Esophagus muscularis mucosa (tissue), 4 donors: ENCODE measurements at regions not wholly inside any gene's neighbourhood (a gene's known extent, or its start where the extent isn't known, plus 50 kb on each side); places are given as distances from the start of the nearest gene placed in this dataset.
A peak's percentile ranks its signal among the peaks of the same experiment; 100 is the strongest.

Experiments
- DNase-seq: peaks from one replicate; pipeline ENCODE4 v3.0.0-alpha.2; 2017; ENCODE audit errors: extremely low spot score
- H3K27ac ChIP-seq, 4 donors: fragments of 200-600 bp; sonication (generic); replicated peaks in 1 of 4; 1 replicate in 3 of 4; 2 replicates in 1 of 4; pipeline ENCODE4 v1.5.1; 2016 to 2019; ENCODE audit warnings: mild to moderate bottlenecking in 1 of 4
- H3K27me3 ChIP-seq, 4 donors: fragments of 200-600 bp; sonication (generic); one replicate each; pipeline versions ENCODE4 v1.5.1 to v1.6.0; 2016 to 2019
- H3K36me3 ChIP-seq, 4 donors: fragments of 200-600 bp; sonication (generic); one replicate each; pipeline ENCODE4 v1.5.1; 2016 to 2019
- H3K4me1 ChIP-seq, 4 donors: fragments of 200-600 bp; sonication (generic); one replicate each; pipeline ENCODE4 v1.5.1; 2016 to 2019
- H3K4me3 ChIP-seq, 4 donors: fragments of 200-600 bp; sonication (generic); 1 replicate in 2 of 4; 2 replicates in 2 of 4; pipeline ENCODE4 v1.5.1; 2016 to 2019; ENCODE audit warnings: mild to moderate bottlenecking in 4 of 4, moderate library complexity in 1 of 4
- H3K9me3 ChIP-seq, 4 donors: fragments of 200-600 bp; sonication (generic); 1 replicate in 3 of 4; 2 replicates in 1 of 4; pipeline ENCODE4 v1.5.1; 2016 to 2019
- CTCF ChIP-seq, 3 experiments: fragments of 200-600 bp in 2 of 3; fragments of 450-650 bp in 1 of 3; sonication (generic) in 2 of 3; IDR thresholded peaks; one replicate each; pipeline ENCODE4 v1.5.1; 2017 to 2019; ENCODE audit warnings: antibody characterized with exemption in 3 of 3, mild to moderate bottlenecking in 2 of 3, moderate library complexity in 1 of 3
- EP300 ChIP-seq: sonication (generic); formaldehyde crosslinking; IDR thresholded peaks from one replicate; pipeline ENCODE4 v1.6.1; 2017; ENCODE audit warnings: antibody characterized with exemption
- POLR2A ChIP-seq: fragments of 450-650 bp; IDR thresholded peaks from one replicate; pipeline ENCODE4 v1.6.1; 2017; ENCODE audit warnings: antibody characterized with exemption, moderate library complexity, mild to moderate bottlenecking, low read depth
- POLR2AphosphoS5 ChIP-seq, 2 donors: sonication (generic); formaldehyde crosslinking; IDR thresholded peaks; one replicate each; pipeline ENCODE4 v1.6.1; 2017; ENCODE audit warnings: antibody characterized with exemption in 2 of 2
- WGBS: methylation state at CpG from one replicate; pipeline ENCODE4 v1.1.5; 2018; 5-methylcytosine and 5-hydroxymethylcytosine counted together
- intact Hi-C: fragments of 100-400 bp; cut with DNase I; formaldehyde crosslinking; loops from one replicate; pipeline ENCODE4 v1.15.1; 2023

- H3K4me1 ChIP-seq: no peaks in the 10 kb centered on the region
- TF ChIP-seq EP300 (no peak), POLR2A (no peak), CTCF (IDR thresholded peaks at IDR 0.05) (no peak), POLR2AphosphoS5 (IDR thresholded peaks at IDR 0.05) (no peak)
- H3K4me3 ChIP-seq: no peak overlapping the region
- H3K36me3 ChIP-seq: no peaks in the 10 kb centered on the region
- WGBS: 13% methylated on average over 2 of the region's 2 CpGs
- peak; percentile 66 for DNase-seq
- peaks cover 0 to 11% (median 0%) of the 10 kb centered on the region in 4 donors for H3K27me3 ChIP-seq
- H3K9me3 ChIP-seq: no peaks in the 10 kb centered on the region
- intact Hi-C loops: no loop called here
- H3K27ac ChIP-seq: no peak overlapping the region
Measured at GRCh38 chr1:112172294-112172882, 182.9 kb upstream of the KCND3 start.

- Histone ChIP-seq H3K9me3 (no peaks in the 10 kb centered on the region), H3K27me3 (peaks cover 0 to 11% (median 0%) of the 10 kb centered on the region in 4 donors), H3K36me3 (no peaks in the 10 kb centered on the region), H3K4me1 (no peaks in the 10 kb centered on the region), H3K27ac (no peak overlapping the region), H3K4me3 (no peak overlapping the region)
- no peak for TF ChIP-seq POLR2AphosphoS5 (IDR thresholded peaks at IDR 0.05)
- no peak for TF ChIP-seq EP300
- no peak for TF ChIP-seq CTCF (IDR thresholded peaks at IDR 0.05)
- no peak for TF ChIP-seq POLR2A
- intact Hi-C loops: no loop called here
- 73% methylated on average over 6 of the region's 6 CpGs for WGBS
- DNase-seq: no peak
Measured at GRCh38 chr1:112177314-112177713, 187.8 kb upstream of the KCND3 start.

- H3K9me3 ChIP-seq: peaks cover 0 to 5% (median 0%) of the 10 kb centered on the region in 4 donors
- no peak overlapping the region for H3K4me3 ChIP-seq
- no peak for DNase-seq
- no peaks in the 10 kb centered on the region for H3K4me1 ChIP-seq
- H3K27me3 ChIP-seq: no peaks in the 10 kb centered on the region
- no peaks in the 10 kb centered on the region for H3K36me3 ChIP-seq
- intact Hi-C loops: no loop called here
- TF ChIP-seq POLR2AphosphoS5 (IDR thresholded peaks at IDR 0.05) (no peak), POLR2A (no peak), EP300 (no peak), CTCF (IDR thresholded peaks at IDR 0.05) (no peak)
- no peak overlapping the region for H3K27ac ChIP-seq
Measured at GRCh38 chr1:112188611-112189010, 199.1 kb upstream of the KCND3 start.

GRCh38 chr1:112196008-112196588, 199.9 kb upstream of the CTTNBP2NL start:
- 51% methylated on average over 4 of the region's 4 CpGs for WGBS
- no peaks in the 10 kb centered on the region for H3K27me3 ChIP-seq
- DNase-seq: no peak
- TF ChIP-seq CTCF (IDR thresholded peaks at IDR 0.05): no peak
- intact Hi-C loops: no loop called here
- H3K4me3 ChIP-seq: no peak overlapping the region
- no peaks in the 10 kb centered on the region for H3K36me3 ChIP-seq
- H3K27ac ChIP-seq: no peak overlapping the region
- H3K9me3 ChIP-seq: peaks cover 0 to 10% (median 0%) of the 10 kb centered on the region in 4 donors
- H3K4me1 ChIP-seq: no peaks in the 10 kb centered on the region

DNA sequence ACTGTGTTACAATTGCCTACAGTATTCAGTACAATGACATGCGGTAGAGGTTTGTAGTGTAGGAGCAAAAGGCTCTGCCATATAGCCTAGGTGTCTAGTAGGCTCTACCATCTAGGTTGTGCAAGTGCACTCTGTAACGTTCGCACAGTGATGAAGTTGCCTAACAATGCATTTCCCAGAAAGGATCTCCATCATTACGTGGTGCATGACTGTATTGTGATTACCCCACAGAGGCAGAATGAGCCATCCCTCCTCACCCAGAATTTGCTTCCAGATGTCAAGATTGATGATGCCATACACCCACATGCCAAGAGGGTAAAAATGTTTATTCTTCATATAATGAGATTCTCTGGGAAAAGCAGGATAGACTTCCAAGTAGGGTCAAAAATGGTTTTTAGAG, 199.3 kb upstream of the CTTNBP2NL start:
- TF ChIP-seq POLR2A (no peak), CTCF (IDR thresholded peaks at IDR 0.05) (no peak), POLR2AphosphoS5 (IDR thresholded peaks at IDR 0.05) (no peak), EP300 (no peak)
- H3K4me3 ChIP-seq: no peak overlapping the region
- no peaks in the 10 kb centered on the region for H3K4me1 ChIP-seq
- H3K27me3 ChIP-seq: no peaks in the 10 kb centered on the region
- DNase-seq: no peak
- H3K36me3 ChIP-seq: no peaks in the 10 kb centered on the region
- no peak overlapping the region for H3K27ac ChIP-seq
- intact Hi-C loops: no loop called here
- WGBS: 92% methylated on average over 4 of the region's 4 CpGs
- peaks cover 0 to 10% (median 0%) of the 10 kb centered on the region in 4 donors for H3K9me3 ChIP-seq
